22Rv1 (cell line): ENCODE measurements at regions not wholly inside any gene's neighbourhood (a gene's known extent, or its start where the extent isn't known, plus 50 kb on each side); places are given as distances from the start of the nearest gene placed in this dataset.

Source experiments
- CTCF ChIP-seq: fragments of 450-650 bp; IDR thresholded peaks from 2 replicates; pipeline ENCODE4 v1.5.1; 2017; ENCODE audit warnings: mild to moderate bottlenecking
- ZFX ChIP-seq: fragments of 450-650 bp; IDR thresholded peaks from 2 replicates; pipeline ENCODE4 v1.6.1; 2017; ENCODE audit warnings: antibody characterized with exemption, borderline replicate concordance

GRCh38 chr10:109343293-109343692 lies 580.0 kb downstream of the XPNPEP1 start:
- TF ChIP-seq CTCF (no peak), ZFX (no peak)
